ENCODE measurements at regions not wholly inside any gene's neighbourhood (a gene's known extent, or its start where the extent isn't known, plus 50 kb on each side); places are given as distances from the start of the nearest gene placed in this dataset.

- TF ChIP-seq EP300 (IDR thresholded peaks at IDR 0.05) (no peak), CTCF (IDR thresholded peaks at IDR 0.05) (no peak), POLR2A (IDR thresholded peaks at IDR 0.05) (no peak)
These were observed 81.0 kb upstream of the SNX9 start for GRCh38 chr6:157741948-157742556.

Measured in ovary (tissue), 3 donors.